ENCODE measurements at regions not wholly inside any gene's neighbourhood (a gene's known extent, or its start where the extent isn't known, plus 50 kb on each side); places are given as distances from the start of the nearest gene placed in this dataset.

GRCh38 chr10:80759693-80760092 lies 222.0 kb downstream of the SH2D4B start:
- DNase-seq (ENCODE audit: low spot score): no peak
- no peak overlapping the region for H3K27ac Mint-ChIP-seq
- no peaks in the 10 kb centered on the region for H3K4me1 Mint-ChIP-seq (ENCODE audit: low read depth)
- no peaks in the 10 kb centered on the region for H3K36me3 Mint-ChIP-seq (ENCODE audit: low read depth)
- no peak overlapping the region for H3K4me3 Mint-ChIP-seq (ENCODE audit: low read depth)
- H3K27me3 Mint-ChIP-seq (ENCODE audit: low read depth): no peaks in the 10 kb centered on the region
- no peaks in the 10 kb centered on the region for H3K9me3 Mint-ChIP-seq
- intact Hi-C loops (cut with micrococcal nuclease): no loop called here

- no peak for DNase-seq (ENCODE audit: low spot score)
- Mint-ChIP-seq H3K36me3 (ENCODE audit: low read depth) (no peaks in the 10 kb centered on the region), H3K27ac (no peak overlapping the region), H3K9me3 (no peaks in the 10 kb centered on the region), H3K27me3 (ENCODE audit: low read depth) (no peaks in the 10 kb centered on the region), H3K4me1 (ENCODE audit: low read depth) (no peaks in the 10 kb centered on the region), H3K4me3 (ENCODE audit: low read depth) (no peak overlapping the region)
- intact Hi-C loops (cut with micrococcal nuclease): no loop called here
Observed at GRCh38 chr10:80760914-80761371, 223.2 kb downstream of the SH2D4B start.

DNA sequence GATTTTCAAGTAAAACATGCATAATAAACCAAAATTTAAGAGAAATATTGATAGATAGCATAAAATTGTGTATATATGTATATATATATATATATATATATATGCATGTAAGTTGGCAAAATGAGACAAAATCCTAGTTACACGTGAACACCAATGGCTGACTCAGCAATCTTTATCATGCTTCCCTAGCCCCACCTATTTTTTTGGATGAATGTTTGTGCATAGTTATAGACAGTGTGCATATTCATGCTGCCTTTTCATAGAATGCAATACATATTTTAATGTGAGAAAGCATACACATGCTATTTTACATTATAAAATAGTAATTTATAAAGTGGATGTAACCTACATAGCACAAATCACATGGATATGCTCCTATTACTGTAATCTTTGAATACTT lies 230.3 kb downstream of the SH2D4B start:
- H3K36me3 Mint-ChIP-seq (ENCODE audit: low read depth): no peaks in the 10 kb centered on the region
- H3K9me3 Mint-ChIP-seq: no peaks in the 10 kb centered on the region
- H3K4me3 Mint-ChIP-seq (ENCODE audit: low read depth): no peak overlapping the region
- H3K27me3 Mint-ChIP-seq (ENCODE audit: low read depth): no peaks in the 10 kb centered on the region
- no peak for DNase-seq (ENCODE audit: low spot score)
- no peak overlapping the region for H3K27ac Mint-ChIP-seq
- intact Hi-C loops (cut with micrococcal nuclease): no loop called here
- no peaks in the 10 kb centered on the region for H3K4me1 Mint-ChIP-seq (ENCODE audit: low read depth)

GRCh38 chr10:80769700-80770160 lies 232.0 kb downstream of the SH2D4B start:
- H3K27me3 Mint-ChIP-seq (ENCODE audit: low read depth): no peaks in the 10 kb centered on the region
- H3K27ac Mint-ChIP-seq: no peak overlapping the region
- no peaks in the 10 kb centered on the region for H3K36me3 Mint-ChIP-seq (ENCODE audit: low read depth)
- H3K4me1 Mint-ChIP-seq (ENCODE audit: low read depth): no peaks in the 10 kb centered on the region
- no peaks in the 10 kb centered on the region for H3K9me3 Mint-ChIP-seq
- no peak overlapping the region for H3K4me3 Mint-ChIP-seq (ENCODE audit: low read depth)
- intact Hi-C loops (cut with micrococcal nuclease): no loop called here
- DNase-seq (ENCODE audit: low spot score): no peak

- Mint-ChIP-seq H3K9me3 (no peaks in the 10 kb centered on the region), H3K27me3 (ENCODE audit: low read depth) (no peaks in the 10 kb centered on the region), H3K4me3 (ENCODE audit: low read depth) (no peak overlapping the region), H3K36me3 (ENCODE audit: low read depth) (no peaks in the 10 kb centered on the region), H3K4me1 (ENCODE audit: low read depth) (no peaks in the 10 kb centered on the region), H3K27ac (no peak overlapping the region)
- no peak for DNase-seq (ENCODE audit: low spot score)
- intact Hi-C loops (cut with micrococcal nuclease): no loop called here
Observed at GRCh38 chr10:80770239-80770638, 232.5 kb downstream of the SH2D4B start.

GRCh38 chr10:80771285-80771684 lies 233.6 kb downstream of the SH2D4B start:
- H3K27ac Mint-ChIP-seq: no peak overlapping the region
- H3K4me1 Mint-ChIP-seq (ENCODE audit: low read depth): no peaks in the 10 kb centered on the region
- intact Hi-C loops (cut with micrococcal nuclease): no loop called here
- no peak for DNase-seq (ENCODE audit: low spot score)
- H3K27me3 Mint-ChIP-seq (ENCODE audit: low read depth): no peaks in the 10 kb centered on the region
- H3K36me3 Mint-ChIP-seq (ENCODE audit: low read depth): no peaks in the 10 kb centered on the region
- no peak overlapping the region for H3K4me3 Mint-ChIP-seq (ENCODE audit: low read depth)
- no peaks in the 10 kb centered on the region for H3K9me3 Mint-ChIP-seq

DNA sequence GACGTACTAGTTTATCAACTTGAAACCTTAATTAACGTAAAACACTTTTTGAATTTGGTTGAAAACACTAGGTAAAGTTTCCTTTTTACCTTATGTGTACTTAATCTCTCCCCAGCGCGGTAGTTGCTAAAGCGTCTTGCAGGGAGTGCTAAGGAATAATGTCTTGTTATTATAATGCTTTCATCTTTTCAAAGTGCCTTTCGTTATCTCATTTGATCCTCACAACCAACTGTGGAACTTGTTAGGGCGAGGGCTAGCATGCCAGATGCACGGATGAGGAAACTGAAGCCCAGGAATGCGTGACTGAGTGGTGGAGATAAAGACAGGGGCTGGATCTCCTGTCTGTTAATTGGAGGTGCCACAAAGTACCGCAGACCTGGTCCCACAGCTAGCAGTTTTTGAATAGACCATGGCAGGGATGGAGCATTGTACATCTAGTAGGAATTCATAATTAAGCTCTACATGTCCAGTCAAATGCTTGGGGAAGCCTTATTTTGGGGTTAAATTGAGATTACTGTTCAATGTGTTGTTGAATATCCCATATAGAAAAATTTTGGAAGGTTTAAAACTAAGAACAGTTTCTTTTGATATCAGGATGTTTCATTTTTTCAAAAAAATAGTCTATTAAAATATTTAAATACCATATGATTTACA lies 234.3 kb downstream of the SH2D4B start:
- intact Hi-C loops (cut with micrococcal nuclease): no loop called here
- Mint-ChIP-seq H3K4me3 (ENCODE audit: low read depth) (no peak overlapping the region), H3K36me3 (ENCODE audit: low read depth) (no peaks in the 10 kb centered on the region), H3K27ac (no peak overlapping the region), H3K9me3 (no peaks in the 10 kb centered on the region), H3K4me1 (ENCODE audit: low read depth) (no peaks in the 10 kb centered on the region), H3K27me3 (ENCODE audit: low read depth) (no peaks in the 10 kb centered on the region)
- DNase-seq (ENCODE audit: low spot score): no peak

DNA sequence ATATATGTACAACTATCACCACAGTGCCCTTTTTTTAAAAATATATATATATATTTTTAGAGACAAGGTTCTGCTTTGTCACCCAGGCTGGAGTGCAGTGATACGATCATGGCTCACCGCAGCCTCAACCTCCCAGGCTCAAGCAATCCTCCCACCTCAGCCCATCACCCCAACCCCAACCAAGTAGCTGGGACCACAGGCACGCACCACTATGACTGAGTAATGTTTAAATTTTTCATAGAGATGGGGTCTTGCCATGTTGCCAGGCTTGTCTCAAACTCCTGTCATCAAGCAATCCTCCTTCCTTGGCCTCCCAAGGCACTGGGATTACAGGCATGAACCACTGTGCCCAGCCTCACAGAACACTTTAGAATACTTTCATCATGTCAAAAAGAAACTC lies 234.9 kb downstream of the SH2D4B start:
- Mint-ChIP-seq H3K4me1 (ENCODE audit: low read depth) (no peaks in the 10 kb centered on the region), H3K4me3 (ENCODE audit: low read depth) (no peak overlapping the region), H3K27ac (no peak overlapping the region), H3K36me3 (ENCODE audit: low read depth) (no peaks in the 10 kb centered on the region), H3K9me3 (no peaks in the 10 kb centered on the region), H3K27me3 (ENCODE audit: low read depth) (no peaks in the 10 kb centered on the region)
- intact Hi-C loops (cut with micrococcal nuclease): no loop called here
- DNase-seq (ENCODE audit: low spot score): no peak

- no peaks in the 10 kb centered on the region for H3K27me3 Mint-ChIP-seq (ENCODE audit: low read depth)
- no peak overlapping the region for H3K27ac Mint-ChIP-seq
- intact Hi-C loops (cut with micrococcal nuclease): no loop called here
- H3K36me3 Mint-ChIP-seq (ENCODE audit: low read depth): no peaks in the 10 kb centered on the region
- no peak for DNase-seq (ENCODE audit: low spot score)
- H3K4me1 Mint-ChIP-seq (ENCODE audit: low read depth): no peaks in the 10 kb centered on the region
- no peaks in the 10 kb centered on the region for H3K9me3 Mint-ChIP-seq
- H3K4me3 Mint-ChIP-seq (ENCODE audit: low read depth): no peak overlapping the region
Observed at GRCh38 chr10:80784695-80785094, 247.0 kb downstream of the SH2D4B start.

DNA sequence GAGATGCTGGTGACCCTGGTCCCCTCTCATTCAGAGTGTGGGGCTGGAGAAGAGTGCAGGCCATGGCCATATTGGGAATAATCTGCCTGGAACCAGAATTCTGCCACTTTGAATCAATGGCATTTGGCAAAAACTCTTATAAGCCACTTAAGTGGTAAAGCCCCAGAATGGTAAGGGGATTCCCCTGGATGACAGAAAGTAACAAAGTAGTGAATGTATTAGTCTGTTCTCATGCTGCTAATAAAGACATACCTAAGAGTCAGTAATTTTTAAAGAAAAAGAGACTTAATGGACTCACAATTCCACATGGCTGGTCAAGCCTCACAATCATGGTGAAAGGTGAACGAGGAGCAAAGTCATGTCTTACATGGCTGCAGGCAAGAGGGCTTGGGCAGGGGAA lies 248.6 kb downstream of the SH2D4B start:
- Mint-ChIP-seq H3K9me3 (no peaks in the 10 kb centered on the region), H3K4me3 (ENCODE audit: low read depth) (no peak overlapping the region), H3K4me1 (ENCODE audit: low read depth) (no peaks in the 10 kb centered on the region), H3K36me3 (ENCODE audit: low read depth) (no peaks in the 10 kb centered on the region), H3K27me3 (ENCODE audit: low read depth) (no peaks in the 10 kb centered on the region), H3K27ac (no peak overlapping the region)
- intact Hi-C loops (cut with micrococcal nuclease): no loop called here
- no peak for DNase-seq (ENCODE audit: low spot score)

DNA sequence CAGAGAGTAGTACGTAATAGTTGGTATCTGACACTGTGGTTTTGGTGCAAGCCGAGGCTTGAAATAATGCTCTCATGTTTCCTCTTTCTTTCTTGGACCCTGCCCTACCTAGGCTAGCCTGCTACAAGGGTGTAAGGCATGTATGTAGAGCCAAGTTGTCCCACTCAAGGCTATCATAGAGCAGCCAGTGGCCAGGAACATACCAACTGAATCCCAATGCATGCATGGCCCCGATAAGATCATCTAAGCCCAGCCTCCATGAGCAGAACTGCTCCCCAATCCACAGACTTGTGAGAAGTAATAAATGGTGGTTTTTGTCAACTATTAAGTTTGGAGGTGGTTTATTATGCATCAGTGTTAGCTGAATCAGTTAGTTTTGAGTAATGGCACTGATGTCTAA lies 250.2 kb downstream of the SH2D4B start:
- no peak overlapping the region for H3K4me3 Mint-ChIP-seq (ENCODE audit: low read depth)
- no peaks in the 10 kb centered on the region for H3K36me3 Mint-ChIP-seq (ENCODE audit: low read depth)
- intact Hi-C loops (cut with micrococcal nuclease): no loop called here
- H3K4me1 Mint-ChIP-seq (ENCODE audit: low read depth): no peaks in the 10 kb centered on the region
- H3K27me3 Mint-ChIP-seq (ENCODE audit: low read depth): no peaks in the 10 kb centered on the region
- H3K27ac Mint-ChIP-seq: no peak overlapping the region
- no peaks in the 10 kb centered on the region for H3K9me3 Mint-ChIP-seq
- no peak for DNase-seq (ENCODE audit: low spot score)

DNA sequence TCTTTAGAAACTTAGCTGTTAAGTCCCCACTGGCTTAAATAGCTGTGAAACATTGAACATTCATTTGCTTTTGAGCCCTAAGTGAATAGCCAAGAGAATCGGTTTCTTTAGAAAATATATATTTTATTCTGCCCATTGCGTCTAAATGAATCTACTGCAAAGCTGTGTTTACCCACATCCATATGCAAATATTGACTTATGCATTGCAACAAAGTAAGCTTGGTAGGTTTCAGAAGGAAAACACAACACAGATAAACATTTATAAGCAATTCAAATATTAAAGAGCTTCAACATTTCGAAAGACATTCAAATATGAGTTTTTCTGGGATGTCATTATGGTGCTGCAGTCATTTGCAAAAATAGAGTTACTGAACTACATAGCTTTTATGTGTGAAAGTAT lies 257.3 kb downstream of the SH2D4B start:
- DNase-seq (ENCODE audit: low spot score): no peak
- Mint-ChIP-seq H3K9me3 (no peaks in the 10 kb centered on the region), H3K4me1 (ENCODE audit: low read depth) (no peaks in the 10 kb centered on the region), H3K4me3 (ENCODE audit: low read depth) (no peak overlapping the region), H3K27ac (no peak overlapping the region), H3K27me3 (ENCODE audit: low read depth) (no peaks in the 10 kb centered on the region), H3K36me3 (ENCODE audit: low read depth) (no peaks in the 10 kb centered on the region)
- intact Hi-C loops (cut with micrococcal nuclease): no loop called here

- no peaks in the 10 kb centered on the region for H3K4me1 Mint-ChIP-seq (ENCODE audit: low read depth)
- no peak for DNase-seq (ENCODE audit: low spot score)
- no peak overlapping the region for H3K27ac Mint-ChIP-seq
- H3K9me3 Mint-ChIP-seq: no peaks in the 10 kb centered on the region
- no peaks in the 10 kb centered on the region for H3K36me3 Mint-ChIP-seq (ENCODE audit: low read depth)
- no peak overlapping the region for H3K4me3 Mint-ChIP-seq (ENCODE audit: low read depth)
- intact Hi-C loops (cut with micrococcal nuclease): no loop called here
- H3K27me3 Mint-ChIP-seq (ENCODE audit: low read depth): no peaks in the 10 kb centered on the region
Observed at GRCh38 chr10:80805343-80806020, 267.8 kb downstream of the SH2D4B start.

All from activated T-helper 2 cell treated with anti-CD3 and anti-CD28 coated beads, Interferon-gamma antibody, Interleukin-2, Interleukin-4, amounts not matched to agents 10 μg/mL and 5 μg/mL and 100 μg/mL, durations not matched to agents 14 hours and 24 hours and 36 hours (primary cell).